ENCODE measurements at regions not wholly inside any gene's neighbourhood (a gene's known extent, or its start where the extent isn't known, plus 50 kb on each side); places are given as distances from the start of the nearest gene placed in this dataset.

GRCh38 chr10:107859065-107859464, 694.6 kb upstream of the SORCS1 start:
- DNase-seq (ENCODE audit: low read depth) = no peak
- no peak overlapping the region for H3K4me3 ChIP-seq (replicated peaks; ENCODE audit: low read depth, low read length)
- TF ChIP-seq CTCF (IDR thresholded peaks at IDR 0.05; ENCODE audit: low read length, missing control alignments) = no peak

- no peak for DNase-seq (ENCODE audit: low read depth)
- TF ChIP-seq CTCF (IDR thresholded peaks at IDR 0.05; ENCODE audit: low read length, missing control alignments) = no peak
- no peak overlapping the region for H3K4me3 ChIP-seq (replicated peaks; ENCODE audit: low read depth, low read length)
Observed at GRCh38 chr10:107856047-107856315, 691.5 kb upstream of the SORCS1 start.

- no peak for DNase-seq (ENCODE audit: low read depth)
- no peak for TF ChIP-seq CTCF (IDR thresholded peaks at IDR 0.05; ENCODE audit: low read length, missing control alignments)
- no peak overlapping the region for H3K4me3 ChIP-seq (replicated peaks; ENCODE audit: low read depth, low read length)
Observed at GRCh38 chr10:107855301-107856046, 691.0 kb upstream of the SORCS1 start.

- no peak for TF ChIP-seq CTCF (IDR thresholded peaks at IDR 0.05; ENCODE audit: low read length, missing control alignments)
- DNase-seq (ENCODE audit: low read depth) = no peak
- H3K4me3 ChIP-seq (replicated peaks; ENCODE audit: low read depth, low read length) = no peak overlapping the region
Observed at GRCh38 chr10:107848726-107849360, 684.3 kb upstream of the SORCS1 start.

GRCh38 chr10:107847620-107848019, 683.1 kb upstream of the SORCS1 start:
- no peak for TF ChIP-seq CTCF (IDR thresholded peaks at IDR 0.05; ENCODE audit: low read length, missing control alignments)
- H3K4me3 ChIP-seq (replicated peaks; ENCODE audit: low read depth, low read length) = no peak overlapping the region
- DNase-seq (ENCODE audit: low read depth) = no peak

GRCh38 chr10:107834706-107835105, 670.2 kb upstream of the SORCS1 start:
- no peak overlapping the region for H3K4me3 ChIP-seq (replicated peaks; ENCODE audit: low read depth, low read length)
- no peak for TF ChIP-seq CTCF (IDR thresholded peaks at IDR 0.05; ENCODE audit: low read length, missing control alignments)
- no peak for DNase-seq (ENCODE audit: low read depth)

GRCh38 chr10:107831772-107832171, 667.3 kb upstream of the SORCS1 start:
- TF ChIP-seq CTCF (IDR thresholded peaks at IDR 0.05; ENCODE audit: low read length, missing control alignments) = no peak
- no peak for DNase-seq (ENCODE audit: low read depth)
- H3K4me3 ChIP-seq (replicated peaks; ENCODE audit: low read depth, low read length) = no peak overlapping the region

Data from fibroblast of pulmonary artery (primary cell).